ENCODE measurements at regions not wholly inside any gene's neighbourhood (a gene's known extent, or its start where the extent isn't known, plus 50 kb on each side); places are given as distances from the start of the nearest gene placed in this dataset.

- in situ Hi-C loops (cut with MboI) = no loop called here
- Histone ChIP-seq H3K4me3 (no peak overlapping the region), H3K9me3 (ENCODE audit: low read depth) (no peaks in the 10 kb centered on the region), H3K4me1 (ENCODE audit: insufficient read depth) (peaks cover 33% of the 10 kb centered on the region), H3K4me2 (ENCODE audit: unreplicated experiment) (no peak overlapping the region), H2AFZ (no peak overlapping the region), H3K79me2 (ENCODE audit: insufficient read depth) (no peaks in the 10 kb centered on the region), H3F3A (ENCODE audit: insufficient read depth) (peaks cover 40% of the 10 kb centered on the region), H3K27me3 (replicated peaks; ENCODE audit: insufficient read depth) (no peaks in the 10 kb centered on the region), H3K9ac (no peak overlapping the region), H3K27ac (no peak overlapping the region), H4K20me1 (ENCODE audit: insufficient read depth) (no peaks in the 10 kb centered on the region), H3K36me3 (ENCODE audit: low read depth) (no peaks in the 10 kb centered on the region), H3K9me2 (ENCODE audit: insufficient read depth) (no peaks in the 10 kb centered on the region)
- no peak for DNase-seq
- WGBS, 2 experiments (ENCODE audit: low coverage in 1 of 2, low lambda C conversion rate in 2 of 2, missing lambda C conversion rate in 2 of 2) = 79 to 82% methylated on average over 5 of the region's 5 CpGs
- TF ChIP-seq EZH2 (IDR thresholded peaks at IDR 0.05; ENCODE audit: insufficient read depth, poor library complexity, severe bottlenecking) = no peak
- no peak for TF ChIP-seq EZH2phosphoT487 (IDR thresholded peaks at IDR 0.05; ENCODE audit: insufficient read depth, low read depth)
These were observed 190.3 kb upstream of the CDYL start for GRCh38 chr6:4585682-4586468.

DNA sequence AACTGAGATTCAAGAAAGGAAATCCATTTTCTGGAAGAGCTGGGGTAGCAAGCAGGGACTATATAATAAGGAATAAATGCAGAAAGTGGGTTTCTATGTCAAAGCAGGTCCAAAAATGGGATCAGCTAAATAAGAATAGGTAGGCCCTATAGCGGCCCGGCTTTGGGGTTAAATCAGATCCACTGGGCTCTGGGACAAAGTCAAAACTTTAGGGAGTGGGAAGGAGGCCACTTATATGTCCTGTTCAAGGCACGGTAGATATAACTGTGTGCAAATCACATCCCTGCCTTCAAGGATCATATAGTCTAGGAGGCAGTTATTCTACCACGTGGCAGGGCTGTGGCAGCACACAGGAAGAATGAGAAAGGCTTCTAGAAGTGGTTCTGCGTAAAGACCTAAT is 191.4 kb upstream of the CDYL start:
- H3K27me3 ChIP-seq (replicated peaks; ENCODE audit: insufficient read depth) = no peaks in the 10 kb centered on the region
- WGBS, 2 experiments (ENCODE audit: low coverage in 1 of 2, low lambda C conversion rate in 2 of 2, missing lambda C conversion rate in 2 of 2) = 93 to 97% methylated on average over 5 of the region's 5 CpGs
- H2AFZ ChIP-seq = no peak overlapping the region
- H3K9me2 ChIP-seq (ENCODE audit: insufficient read depth) = no peaks in the 10 kb centered on the region
- H3K79me2 ChIP-seq (ENCODE audit: insufficient read depth) = no peaks in the 10 kb centered on the region
- peaks cover 47% of the 10 kb centered on the region for H3F3A ChIP-seq (ENCODE audit: insufficient read depth)
- no peaks in the 10 kb centered on the region for H3K36me3 ChIP-seq (ENCODE audit: low read depth)
- no peaks in the 10 kb centered on the region for H3K9me3 ChIP-seq (ENCODE audit: low read depth)
- no peaks in the 10 kb centered on the region for H4K20me1 ChIP-seq (ENCODE audit: insufficient read depth)
- in situ Hi-C loops (cut with MboI) = no loop called here
- peaks cover 39% of the 10 kb centered on the region for H3K4me1 ChIP-seq (ENCODE audit: insufficient read depth)
- no peak for DNase-seq
- TF ChIP-seq EZH2phosphoT487 (IDR thresholded peaks at IDR 0.05; ENCODE audit: insufficient read depth, low read depth) (no peak), EZH2 (IDR thresholded peaks at IDR 0.05; ENCODE audit: insufficient read depth, poor library complexity, severe bottlenecking) (no peak)
- no peak overlapping the region for H3K4me3 ChIP-seq
- no peak overlapping the region for H3K9ac ChIP-seq
- no peak overlapping the region for H3K27ac ChIP-seq
- H3K4me2 ChIP-seq (ENCODE audit: unreplicated experiment) = no peak overlapping the region

DNA sequence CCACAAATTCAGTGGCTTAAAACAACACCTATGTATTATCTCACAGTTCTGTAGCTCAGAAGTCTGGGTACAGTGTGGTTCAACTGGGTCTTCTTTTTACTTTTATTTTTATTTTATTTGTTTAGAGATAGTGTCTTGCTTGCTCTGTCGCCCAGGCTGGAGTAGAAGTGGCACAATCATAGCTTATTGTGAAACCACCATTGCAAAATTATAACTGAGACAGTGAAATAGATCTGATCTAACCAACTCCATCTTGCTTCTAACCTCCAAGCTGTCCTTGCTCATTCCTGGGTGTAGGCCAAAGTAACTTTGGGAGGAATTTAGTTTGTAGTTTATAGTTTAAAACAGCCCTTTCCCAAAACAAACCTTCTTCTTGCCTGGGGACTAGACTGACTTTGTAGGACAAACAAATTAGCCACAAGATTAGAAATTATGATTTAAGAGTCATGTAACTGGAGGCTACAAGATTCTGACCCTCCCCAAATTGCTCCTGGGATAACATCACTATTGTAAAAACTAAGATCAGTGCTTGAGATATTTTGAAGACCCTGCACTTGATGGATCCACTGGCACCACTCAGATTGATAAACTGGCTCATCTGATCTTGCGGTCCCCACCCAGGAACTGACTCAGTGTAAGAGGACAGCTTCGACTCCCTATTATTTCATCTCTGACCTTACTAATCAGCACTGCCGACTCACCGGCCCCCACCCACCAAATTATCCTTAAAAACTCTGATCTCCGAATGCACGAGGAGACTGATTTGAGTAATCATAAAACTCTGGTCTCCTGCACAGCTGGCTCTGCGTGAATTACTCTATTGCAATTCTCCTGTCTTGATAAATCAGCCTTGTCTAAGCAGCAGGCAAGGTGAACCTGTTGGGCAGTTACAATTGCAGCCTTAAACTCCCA is 193.4 kb upstream of the CDYL start:
- no peaks in the 10 kb centered on the region for H3K27me3 ChIP-seq (replicated peaks; ENCODE audit: insufficient read depth)
- peak overlapping the region; percentile 93 for H3K27ac ChIP-seq
- DNase-seq = peak; percentile 79
- peaks cover 47% of the 10 kb centered on the region for H3F3A ChIP-seq (ENCODE audit: insufficient read depth)
- peak overlapping the region; percentile 70 for H3K9ac ChIP-seq
- H4K20me1 ChIP-seq (ENCODE audit: insufficient read depth) = no peaks in the 10 kb centered on the region
- peak overlapping the region; percentile 17; the same call in 1 of the 2 replicates for H3K4me3 ChIP-seq
- TF ChIP-seq EZH2phosphoT487 (IDR thresholded peaks at IDR 0.05; ENCODE audit: insufficient read depth, low read depth) (no peak), EZH2 (IDR thresholded peaks at IDR 0.05; ENCODE audit: insufficient read depth, poor library complexity, severe bottlenecking) (no peak)
- peaks cover 42% of the 10 kb centered on the region for H3K4me1 ChIP-seq (ENCODE audit: insufficient read depth)
- peak overlapping the region; percentile 35; the same call in 1 of the 2 replicates for H2AFZ ChIP-seq
- 18 to 21% methylated on average over 8 of the region's 8 CpGs for WGBS, 2 experiments (ENCODE audit: low coverage in 1 of 2, low lambda C conversion rate in 2 of 2, missing lambda C conversion rate in 2 of 2)
- peak overlapping the region; percentile 42 for H3K4me2 ChIP-seq (ENCODE audit: unreplicated experiment)
- no peaks in the 10 kb centered on the region for H3K9me2 ChIP-seq (ENCODE audit: insufficient read depth)
- in situ Hi-C loops (cut with MboI) = no loop called here
- H3K9me3 ChIP-seq (ENCODE audit: low read depth) = no peaks in the 10 kb centered on the region
- no peaks in the 10 kb centered on the region for H3K79me2 ChIP-seq (ENCODE audit: insufficient read depth)
- H3K36me3 ChIP-seq (ENCODE audit: low read depth) = no peaks in the 10 kb centered on the region

Measured in GM23248 (cell line).